ENCODE measurements at regions not wholly inside any gene's neighbourhood (a gene's known extent, or its start where the extent isn't known, plus 50 kb on each side); places are given as distances from the start of the nearest gene placed in this dataset.

DNA sequence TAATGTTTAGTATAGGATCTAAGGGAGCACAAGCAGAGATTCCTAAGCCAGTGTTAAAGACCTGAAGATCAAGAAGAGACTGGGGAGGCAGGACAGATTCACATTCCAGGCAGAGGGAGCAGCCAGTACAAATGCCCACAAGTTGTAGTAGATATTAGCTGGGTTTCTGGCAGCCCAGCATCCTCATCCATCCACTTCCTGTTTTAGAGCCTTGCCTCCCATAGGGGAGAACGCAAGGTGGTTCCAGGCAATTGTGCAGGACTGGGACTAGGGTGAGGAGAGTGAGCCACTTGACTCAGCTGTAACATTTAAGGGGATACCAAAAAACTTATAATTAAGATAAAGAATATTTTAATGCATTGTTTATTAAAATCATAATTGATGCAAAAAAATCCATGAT lies 71.3 kb upstream of the PSMA6 start:
- no peak for DNase-seq
- intact Hi-C loops (cut with DNase I) = loop anchor here (10.0 kb wide), 1 partner anchor 184 kb away; the partner anchor contains the start of gene NFKBIA

DNA sequence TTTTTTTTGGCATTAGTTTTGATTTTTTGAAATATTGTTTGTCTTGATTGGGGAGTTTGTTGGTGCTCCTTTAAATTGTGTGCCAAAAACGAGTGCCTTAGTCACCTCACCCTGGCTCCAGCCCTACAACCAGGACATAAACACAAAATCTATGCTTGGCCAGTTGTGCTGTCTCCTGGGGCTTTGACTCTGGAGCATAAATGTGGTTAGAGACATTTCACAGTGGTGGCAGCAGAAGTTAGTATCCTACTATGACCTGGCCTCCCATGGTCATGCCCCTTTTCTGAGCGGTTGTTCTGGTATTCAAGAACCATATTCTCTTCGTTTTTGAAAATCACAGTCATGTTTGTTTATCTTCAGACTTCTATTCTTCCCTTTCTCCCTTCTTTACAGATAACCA lies 70.7 kb upstream of the PSMA6 start:
- no peak for DNase-seq
- intact Hi-C loops (cut with DNase I) = loop anchor here (10.0 kb wide), 1 partner anchor 183 kb away; the partner anchor contains the start of gene NFKBIA

DNA sequence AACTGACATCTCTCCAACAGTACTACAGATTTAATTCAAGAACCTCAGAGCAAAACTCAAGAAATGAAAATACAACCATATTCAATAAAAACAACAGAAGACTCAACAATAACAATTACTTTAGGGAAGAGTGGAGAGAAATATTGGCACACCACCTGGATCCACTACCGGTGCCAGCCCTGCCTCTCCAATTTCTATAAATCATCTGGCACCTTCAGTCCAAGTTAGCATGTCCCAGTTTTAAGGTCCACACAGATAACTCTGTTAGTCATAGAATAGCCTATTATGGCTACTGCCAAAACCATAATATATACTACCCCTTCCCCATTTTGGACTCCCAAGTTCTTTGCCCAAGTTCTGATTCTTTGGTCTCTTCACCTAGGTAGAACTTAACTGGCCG lies 69.9 kb upstream of the PSMA6 start:
- intact Hi-C loops (cut with DNase I) = loop anchor here (10.0 kb wide), 1 partner anchor 182 kb away; the partner anchor contains the start of gene NFKBIA
- no peak for DNase-seq

DNA sequence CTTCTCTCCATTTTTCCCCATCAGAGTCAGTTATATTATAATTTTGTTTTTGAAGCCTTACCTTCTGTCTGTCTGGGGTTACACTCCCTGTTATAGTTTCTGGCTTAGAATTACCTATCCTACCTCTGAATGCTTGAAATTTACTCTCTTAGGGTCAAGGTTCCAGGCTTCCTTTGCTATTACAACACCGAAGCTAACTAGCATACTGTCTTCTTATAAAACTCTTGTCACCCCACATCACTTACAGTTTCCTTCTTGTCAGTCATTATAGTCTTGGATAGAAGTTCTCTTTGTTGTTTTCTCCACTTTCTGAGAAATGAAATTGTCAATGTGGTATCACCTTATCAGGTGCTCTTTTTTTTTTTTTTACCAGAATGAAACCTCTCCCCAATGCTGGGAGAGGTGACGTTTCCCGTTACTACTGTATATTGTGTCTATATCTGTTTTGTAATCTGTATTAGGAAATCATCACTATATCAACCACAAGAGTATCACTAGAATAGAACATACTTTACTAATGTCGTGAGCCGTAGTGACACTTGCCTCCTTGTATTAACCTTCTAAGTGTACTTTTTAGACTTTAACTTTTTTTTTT lies 69.2 kb upstream of the PSMA6 start:
- no peak for DNase-seq
- intact Hi-C loops (cut with DNase I) = loop anchor here (10.0 kb wide), 1 partner anchor 182 kb away; the partner anchor contains the start of gene NFKBIA

DNA sequence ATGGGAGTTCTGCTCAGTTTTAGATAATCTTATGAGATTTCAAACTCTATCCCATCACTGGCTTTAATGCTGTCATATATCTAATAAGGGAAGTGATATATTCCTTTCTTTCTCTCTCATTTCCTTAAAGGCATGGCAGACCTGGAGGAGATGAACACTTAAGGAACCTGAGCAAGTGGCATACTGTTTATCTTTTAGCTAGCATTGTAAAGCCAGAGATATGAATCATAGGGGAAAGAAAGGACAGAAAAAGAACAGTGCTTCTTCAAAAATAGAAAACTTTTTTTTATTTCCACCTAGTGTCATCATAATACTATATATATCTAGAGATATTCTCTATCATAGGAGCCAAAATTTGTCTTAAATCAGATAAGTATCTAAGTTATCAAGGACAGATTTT lies 68.3 kb upstream of the PSMA6 start:
- intact Hi-C loops (cut with DNase I) = loop anchor here (10.0 kb wide), 1 partner anchor 181 kb away; the partner anchor contains the start of gene NFKBIA
- no peak for DNase-seq

DNA sequence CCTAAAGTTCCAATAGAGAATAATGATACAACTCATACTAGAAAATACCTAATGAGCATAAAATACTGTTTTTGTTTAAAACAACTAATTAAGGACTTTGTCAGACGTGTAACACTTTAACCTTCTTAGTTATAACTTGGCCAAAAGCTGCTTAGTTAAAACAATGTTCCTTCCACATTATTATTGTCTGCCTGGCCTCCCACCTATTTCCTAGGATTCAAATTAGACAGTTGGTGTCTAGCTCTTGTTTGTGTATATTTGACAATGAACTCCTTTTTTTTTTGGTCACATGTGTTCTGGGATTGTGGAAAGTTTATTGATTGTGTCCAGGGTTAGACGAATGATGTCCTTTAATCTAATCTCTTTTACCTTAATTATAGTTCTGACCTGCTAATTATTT lies 67.6 kb upstream of the PSMA6 start:
- intact Hi-C loops (cut with DNase I) = loop anchor here (10.0 kb wide), 1 partner anchor 180 kb away; the partner anchor contains the start of gene NFKBIA
- no peak for DNase-seq

DNA sequence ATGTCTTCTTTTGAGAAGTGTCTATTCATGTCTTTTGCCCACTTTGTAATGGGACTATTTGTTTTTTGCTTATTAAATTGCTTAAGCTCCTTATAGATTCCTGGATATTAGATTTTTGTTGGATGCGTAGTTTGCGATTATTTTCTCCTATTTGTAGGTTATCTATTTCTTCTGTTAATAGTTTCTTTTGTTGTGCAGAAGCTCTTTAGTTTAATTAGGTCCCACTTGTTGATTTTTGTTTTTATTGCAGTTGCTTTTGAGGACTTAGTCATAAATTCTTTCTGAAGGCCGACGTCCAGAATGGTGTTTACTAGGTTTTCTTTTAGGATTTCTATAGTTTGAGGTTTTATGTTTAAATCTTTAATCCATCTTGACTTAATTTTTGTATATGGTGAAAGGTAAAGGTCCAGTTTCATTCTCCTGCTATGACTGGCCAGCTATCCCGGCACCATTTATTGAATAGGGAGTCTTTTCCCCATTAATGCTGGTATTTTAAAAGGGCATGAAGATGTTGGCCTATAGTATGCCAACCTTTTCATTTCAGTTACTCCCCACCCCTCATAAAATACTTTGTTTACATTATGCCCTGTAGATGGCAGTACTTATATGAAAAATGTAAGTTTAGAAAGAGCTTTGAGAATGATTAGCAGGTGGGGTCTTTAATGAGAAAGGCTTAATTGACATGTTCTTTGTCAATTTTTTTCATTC lies 62.9 kb upstream of the PSMA6 start:
- no peak for DNase-seq

DNA sequence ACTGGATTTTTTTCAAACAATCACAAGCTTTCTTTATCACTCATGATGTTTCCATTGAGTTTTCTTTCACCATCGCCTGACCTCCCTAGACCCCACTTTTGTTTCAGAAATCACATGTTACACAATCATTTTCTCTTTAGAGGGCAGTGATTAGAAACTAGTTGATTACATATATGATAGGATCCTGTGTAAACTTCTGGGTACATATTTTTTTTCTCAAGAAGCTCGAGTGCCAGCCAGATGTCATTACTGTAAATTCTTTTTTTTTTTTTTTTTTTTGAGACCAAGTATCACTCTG lies 62.4 kb upstream of the PSMA6 start:
- intact Hi-C loops (cut with DNase I) = loop anchor here (10.0 kb wide), 1 partner anchor 175 kb away; the partner anchor contains the start of gene NFKBIA
- no peak for DNase-seq

More for the DNA sequence above, 62.9 kb upstream of the PSMA6 start:
- intact Hi-C loops (cut with DNase I) = loop anchor here (10.0 kb wide), 1 partner anchor 176 kb away; the partner anchor contains the start of gene NFKBIA

DNA sequence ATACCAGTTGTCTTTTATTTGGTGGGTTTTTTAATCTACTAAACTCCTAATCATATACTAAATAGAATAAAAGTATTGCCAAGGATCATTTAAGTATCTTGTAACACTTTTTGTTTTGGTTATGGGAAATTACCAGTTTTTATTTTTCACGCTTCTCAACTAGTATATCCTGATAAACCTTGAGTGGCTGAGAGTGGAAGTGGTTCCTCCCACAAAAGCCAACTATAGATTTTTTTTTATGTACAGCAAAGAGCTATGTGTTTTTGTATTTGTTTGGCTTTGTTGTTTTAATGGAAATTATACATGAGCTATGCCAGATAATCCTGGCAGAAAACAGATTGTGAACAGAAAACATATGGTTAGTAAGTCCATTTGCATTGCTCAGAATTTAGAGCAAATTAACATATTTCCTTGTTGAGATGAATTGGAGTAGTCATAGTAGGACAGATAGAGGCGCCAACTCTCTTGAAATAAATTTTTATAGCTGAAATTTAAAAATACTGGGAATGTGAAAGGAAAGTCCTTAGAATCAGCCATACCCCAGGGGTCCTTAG lies 60.9 kb upstream of the PSMA6 start:
- DNase-seq = no peak
- intact Hi-C loops (cut with DNase I) = no loop called here

DNA sequence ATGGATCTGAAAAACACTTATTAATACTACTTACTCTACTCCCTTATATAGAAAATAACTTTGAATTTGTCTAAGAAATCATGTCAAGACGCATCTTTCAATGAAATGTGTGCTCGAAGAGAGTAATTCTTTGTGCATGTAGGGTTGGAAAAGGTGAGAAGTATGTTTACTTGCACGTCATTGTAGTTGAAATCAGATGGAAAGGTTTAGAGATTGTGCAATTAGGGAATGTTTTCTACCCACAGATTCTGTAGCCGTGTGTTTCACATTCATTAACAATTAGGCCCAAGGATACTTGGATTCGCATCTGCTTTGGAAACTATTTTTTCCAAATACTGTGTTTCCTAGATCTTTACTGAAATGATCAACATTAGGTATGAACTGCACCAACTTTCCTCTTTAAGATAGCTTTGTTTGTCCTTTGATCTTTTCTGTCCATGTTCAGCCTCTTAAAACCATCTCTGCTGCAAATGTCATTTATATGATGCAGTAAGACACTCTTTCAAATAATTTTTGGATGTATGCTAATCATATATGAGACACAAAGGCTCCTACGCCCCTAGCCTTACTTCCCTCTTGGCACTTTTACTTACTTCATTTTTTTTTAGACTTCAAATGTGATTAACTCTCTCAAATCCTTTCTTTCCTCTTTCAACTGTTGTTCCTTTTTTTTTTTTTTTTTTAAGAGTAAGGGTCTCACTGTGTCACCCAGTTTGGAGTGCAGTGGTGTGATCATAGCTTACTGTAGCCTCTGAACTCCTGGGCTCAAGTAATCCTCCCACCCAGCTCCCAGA lies 58.0 kb upstream of the PSMA6 start:
- DNase-seq = no peak
- intact Hi-C loops (cut with DNase I) = no loop called here

DNA sequence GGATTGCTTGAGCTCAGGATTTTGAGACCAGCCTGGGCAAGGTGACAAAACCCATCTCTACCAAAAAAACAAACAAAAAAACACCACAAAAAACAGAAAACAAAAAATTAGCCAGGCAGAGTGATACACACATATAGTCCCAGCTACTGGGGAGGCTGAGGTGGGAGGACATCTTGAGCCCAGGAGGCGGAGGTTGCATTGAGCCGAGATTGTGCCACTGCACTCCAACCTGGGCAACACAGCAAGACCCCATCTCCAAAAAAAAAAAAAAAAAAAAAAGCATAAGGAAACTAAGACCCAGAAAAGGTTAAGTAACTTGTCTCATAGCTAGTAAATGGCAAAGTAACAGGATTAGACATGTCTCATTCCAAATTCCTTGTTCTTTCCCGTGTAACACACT lies 56.3 kb upstream of the PSMA6 start:
- no peak for DNase-seq
- intact Hi-C loops (cut with DNase I) = no loop called here

DNA sequence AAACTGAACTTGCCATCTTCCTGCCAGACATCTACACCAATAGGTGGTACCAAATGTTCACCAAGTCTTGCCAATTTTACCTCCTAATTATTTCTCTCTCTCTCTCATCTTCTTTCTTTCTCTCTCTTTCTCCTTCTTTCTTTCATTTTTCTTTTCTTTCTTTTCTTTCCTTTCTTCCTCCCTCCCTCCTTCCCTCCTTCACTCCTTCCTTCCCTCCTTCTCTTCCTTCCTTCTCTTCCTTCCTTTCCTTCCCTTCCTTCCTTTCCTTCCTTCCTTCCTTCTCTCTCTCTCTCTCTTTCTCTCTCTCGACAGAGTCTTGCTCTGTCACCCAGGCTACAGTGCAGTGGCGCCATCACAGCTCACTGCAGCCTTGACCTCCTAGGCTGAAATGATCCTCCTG lies 55.4 kb upstream of the PSMA6 start:
- intact Hi-C loops (cut with DNase I) = no loop called here
- no peak for DNase-seq

DNA sequence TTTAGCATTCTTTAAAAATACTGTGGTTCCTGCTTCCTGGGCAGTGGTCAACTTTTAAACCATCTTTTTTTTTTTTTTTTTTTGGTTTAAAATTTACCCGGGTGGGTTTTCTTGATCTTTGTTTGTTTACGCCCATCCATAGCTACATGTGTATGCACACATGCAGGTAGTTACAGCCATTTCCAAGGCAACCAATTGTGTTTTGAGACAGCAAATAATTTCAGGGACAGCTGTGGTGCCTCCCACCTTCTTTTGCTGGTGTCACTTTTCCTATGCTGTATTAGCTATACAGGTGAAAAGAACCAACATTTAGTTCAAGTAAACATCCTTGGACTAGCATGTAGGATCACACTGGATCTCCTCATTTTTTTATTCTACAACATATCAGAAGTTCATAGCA lies 52.0 kb upstream of the PSMA6 start:
- DNase-seq = no peak
- intact Hi-C loops (cut with DNase I) = no loop called here

Measured in head of caudate nucleus (tissue), 42 donors.